IMR-90 (cell line): ENCODE measurements at regions not wholly inside any gene's neighbourhood (a gene's known extent, or its start where the extent isn't known, plus 50 kb on each side); places are given as distances from the start of the nearest gene placed in this dataset.

Source experiments
- ATAC-seq: fragments of 200-7000 bp; cut with Tn5 transposase; 2 replicates; pipeline ENCODE4 v1.9.1; 2020; ENCODE audit warnings: low read depth, mild to moderate bottlenecking, moderate library complexity
- BruUV-seq: library from RNA; stranded (reverse); fragments of 400-500 nt; replicated peaks from 2 replicates; lab custom pipeline; 2021; lab: Mats Ljungman, UMichigan
- CTCF ChIA-PET: fragments of 300-600 bp; formaldehyde crosslinking; extraction: SDS; loops from one replicate; lab custom pipeline; 2021; ENCODE audit warnings: antibody characterized with exemption; lab: Yijun Ruan, JAX
- POLR2A ChIA-PET: fragments of 300-600 bp; sonication (Branson Sonifier 250); formaldehyde crosslinking; loops from one replicate; lab custom pipeline; 2022; ENCODE audit warnings: antibody characterized with exemption; ENCODE audit not compliant: unreplicated experiment; lab: Charles Lee
- DNase-seq: peaks from one replicate; pipeline ENCODE4 v3.0.0; 2013
- H2AFZ ChIP-seq: replicated peaks from 2 replicates; pipeline ENCODE3; 2013; ENCODE audit warnings: low read length, mild to moderate bottlenecking; ENCODE audit not compliant: poor library complexity
- H2AK5ac ChIP-seq: 2 replicates; pipeline ENCODE4 v1.6.1; 2013; ENCODE audit warnings: low read depth, low read length, inconsistent platforms
- H2AK9ac ChIP-seq: replicated peaks from 2 replicates; pipeline ENCODE3; 2013; ENCODE audit warnings: mild to moderate bottlenecking, low read depth, low read length, moderate library complexity; ENCODE audit not compliant: poor library complexity
- H2BK120ac ChIP-seq: 2 replicates; pipeline ENCODE4 v1.6.1; 2013; ENCODE audit warnings: low read depth, low read length, inconsistent platforms
- H2BK15ac ChIP-seq: 3 replicates; pipeline ENCODE4 v1.6.1; 2013; ENCODE audit warnings: low read depth, low read length, inconsistent platforms
- H2BK20ac ChIP-seq: 2 replicates; pipeline ENCODE4 v1.6.1; 2013; ENCODE audit warnings: low read depth, mild to moderate bottlenecking, inconsistent platforms, low read length, moderate library complexity
- H2BK5ac ChIP-seq: 2 replicates; pipeline ENCODE4 v1.6.1; 2013; ENCODE audit warnings: mild to moderate bottlenecking, low read depth, low read length, inconsistent platforms; ENCODE audit not compliant: poor library complexity, severe bottlenecking
- H3K14ac ChIP-seq: replicated peaks from 2 replicates; pipeline ENCODE4 v1.6.1; 2013; ENCODE audit warnings: low read depth, low read length, inconsistent platforms
- H3K18ac ChIP-seq: 2 replicates; pipeline ENCODE4 v1.6.1; 2013; ENCODE audit warnings: low read depth, low read length, control low read depth
- H3K23ac ChIP-seq: 2 replicates; pipeline ENCODE4 v1.6.1; 2013; ENCODE audit warnings: low read depth, low read length, inconsistent platforms
- H3K27ac ChIP-seq: 2 replicates; pipeline ENCODE4 v1.5.1; 2013; ENCODE audit warnings: mild to moderate bottlenecking, control low read depth, low read length; ENCODE audit not compliant: insufficient read depth
- H3K27me3 ChIP-seq: 2 replicates; pipeline ENCODE4 v1.6.1; 2013; ENCODE audit warnings: low read length; ENCODE audit not compliant: control insufficient read depth, insufficient read depth
- H3K36me3 ChIP-seq: 2 replicates; pipeline ENCODE4 v1.6.1; 2013; ENCODE audit warnings: low read length, mixed read lengths; ENCODE audit not compliant: control insufficient read depth, insufficient read depth
- H3K4ac ChIP-seq: 2 replicates; pipeline ENCODE4 v1.6.1; 2013; ENCODE audit warnings: low read depth, low read length, inconsistent platforms
- H3K4me1 ChIP-seq: 2 replicates; pipeline ENCODE4 v1.6.1; 2013; ENCODE audit warnings: low read length, mixed read lengths; ENCODE audit not compliant: control insufficient read depth, insufficient read depth
- H3K4me2 ChIP-seq: 2 replicates; pipeline ENCODE4 v1.6.1; 2013; ENCODE audit warnings: low read depth, mild to moderate bottlenecking, control low read depth, low read length, moderate library complexity
- H3K4me3 ChIP-seq: 2 replicates; pipeline ENCODE4 v1.5.1; 2013; ENCODE audit warnings: low read depth, mild to moderate bottlenecking, control low read depth, low read length, moderate library complexity; ENCODE audit not compliant: insufficient read depth
- H3K56ac ChIP-seq: 2 replicates; pipeline ENCODE4 v1.6.1; 2013; ENCODE audit warnings: low read length, inconsistent platforms; ENCODE audit not compliant: insufficient read depth; ENCODE audit errors: extremely low read depth
- H3K79me1 ChIP-seq, 2 experiments: 2 replicates each; pipeline ENCODE4 v1.6.1; 2013; ENCODE audit warnings: low read length in 2 of 2, inconsistent platforms in 1 of 2, low read depth in 1 of 2
- H3K9ac ChIP-seq: 2 replicates; pipeline ENCODE4 v1.6.1; 2013; ENCODE audit warnings: low read depth, low read length, control low read depth
- H3K9me1 ChIP-seq: 2 replicates; pipeline ENCODE4 v1.6.1; 2013; ENCODE audit warnings: low read length, inconsistent platforms; ENCODE audit not compliant: insufficient read depth
- H3K9me3 ChIP-seq: 2 replicates; pipeline ENCODE4 v1.6.1; 2013; ENCODE audit warnings: low read length; ENCODE audit not compliant: control insufficient read depth, insufficient read depth
- H4K20me1 ChIP-seq: 2 replicates; pipeline ENCODE4 v1.6.1; 2013; ENCODE audit warnings: low read length, inconsistent platforms; ENCODE audit not compliant: insufficient read depth
- H4K5ac ChIP-seq: 2 replicates; pipeline ENCODE4 v1.6.1; 2013; ENCODE audit warnings: mild to moderate bottlenecking, low read depth, low read length, control low read depth
- H4K8ac ChIP-seq, 2 experiments: 2 replicates each; pipeline ENCODE4 v1.6.1; 2013; ENCODE audit warnings: low read depth in 2 of 2, low read length in 2 of 2, control low read depth in 1 of 2, inconsistent platforms in 1 of 2
- H4K91ac ChIP-seq: 2 replicates; pipeline ENCODE4 v1.6.1; 2013; ENCODE audit warnings: low read depth, low read length, inconsistent platforms; ENCODE audit not compliant: insufficient read depth
- BHLHE40 ChIP-seq: fragments of 150-350 bp; IDR thresholded peaks from 2 replicates; pipeline ENCODE4 v1.6.1; 2016; ENCODE audit warnings: mild to moderate bottlenecking, low read depth, low read length
- CEBPB ChIP-seq: IDR thresholded peaks from 2 replicates; pipeline ENCODE4 v1.6.1; 2012; ENCODE audit warnings: low read depth, low read length, improper control_type of control experiment
- CHD1 ChIP-seq: IDR thresholded peaks from 2 replicates; pipeline ENCODE4 v1.6.1; 2012; ENCODE audit warnings: low read depth, low read length, improper control_type of control experiment
- FOS ChIP-seq: fragments of 150-350 bp; IDR thresholded peaks from 2 replicates; pipeline ENCODE4 v1.6.1; 2016; ENCODE audit warnings: low read depth, low read length
- MAFK ChIP-seq: IDR thresholded peaks from 2 replicates; pipeline ENCODE4 v1.6.1; 2012; ENCODE audit warnings: low read depth, low read length, improper control_type of control experiment
- MAZ ChIP-seq: IDR thresholded peaks from 2 replicates; pipeline ENCODE4 v1.6.1; 2012; ENCODE audit warnings: low read depth, mild to moderate bottlenecking, low read length, improper control_type of control experiment, moderate library complexity, borderline replicate concordance
- MXI1 ChIP-seq: IDR thresholded peaks from 2 replicates; pipeline ENCODE4 v1.6.1; 2012; ENCODE audit warnings: low read depth, mild to moderate bottlenecking, low read length, moderate library complexity, borderline replicate concordance
- NFE2L2 ChIP-seq: fragments of 150-350 bp; IDR thresholded peaks from 2 replicates; pipeline ENCODE4 v1.6.1; 2016; ENCODE audit warnings: low read depth, mild to moderate bottlenecking, low read length
- POLR2A ChIP-seq: IDR thresholded peaks from 2 replicates; pipeline ENCODE4 v1.6.1; 2012; ENCODE audit warnings: mild to moderate bottlenecking, low read depth, low read length
- RCOR1 ChIP-seq: IDR thresholded peaks from 2 replicates; pipeline ENCODE4 v1.6.1; 2012; ENCODE audit warnings: mild to moderate bottlenecking, low read length, improper control_type of control experiment; ENCODE audit not compliant: insufficient replicate concordance
- RFX5 ChIP-seq: IDR thresholded peaks from 2 replicates; pipeline ENCODE4 v1.8.0; 2012; ENCODE audit warnings: low read depth, mild to moderate bottlenecking, low read length, moderate library complexity
- SMC3 ChIP-seq: fragments of 150-350 bp; IDR thresholded peaks from 2 replicates; pipeline ENCODE4 v1.6.1; 2016; ENCODE audit warnings: low read depth, mild to moderate bottlenecking, antibody characterized with exemption, low read length, moderate library complexity
- WGBS, 2 experiments: methylation state at CpG; one replicate each; pipeline versions ENCODE4 v1.1.5 to v1.1.7; 2013; ENCODE audit warnings: missing lambda C conversion rate in 2 of 2; ENCODE audit not compliant: insufficient read length in 1 of 2; ENCODE audit errors: extremely low coverage in 2 of 2; 5-methylcytosine and 5-hydroxymethylcytosine counted together
- dilution Hi-C: fragments of 300-500 bp; cut with HindIII; formaldehyde crosslinking; loops from one replicate; pipeline ENCODE4 v1.14.3; 2018; ENCODE audit warnings: low sequenced_read_pairs; ENCODE audit not compliant: unreplicated experiment
- in situ Hi-C: fragments of 300-500 bp; cut with MboI; formaldehyde crosslinking; loops from 3 replicates; pipeline ENCODE4 v1.14.3; 2019; ENCODE audit warnings: low sequenced_read_pairs, inconsistent platforms, mixed read lengths
- intact Hi-C: fragments of 100-400 bp; cut with micrococcal nuclease; formaldehyde crosslinking; loops from 2 replicates; pipeline ENCODE4 v1.10.0; 2022
- TF ChIP-seq, protein P1 (sequence below): fragments of 150-350 bp; IDR thresholded peaks from 2 replicates; pipeline ENCODE4 v1.6.1; 2017; ENCODE audit warnings: mild to moderate bottlenecking, antibody characterized with exemption, low read length, low read depth
- TF ChIP-seq, protein P2 (sequence below): fragments of 150-350 bp; IDR thresholded peaks from 2 replicates; pipeline ENCODE4 v1.6.1; 2016; ENCODE audit warnings: low read depth, mild to moderate bottlenecking, low read length, moderate library complexity, borderline replicate concordance
- TF ChIP-seq, protein P3 (sequence below): conservative IDR thresholded peaks from 2 replicates; pipeline ENCODE4 v1.5.1; 2012; ENCODE audit warnings: mild to moderate bottlenecking, low read depth, low read length, improper control_type of control experiment

DNA sequence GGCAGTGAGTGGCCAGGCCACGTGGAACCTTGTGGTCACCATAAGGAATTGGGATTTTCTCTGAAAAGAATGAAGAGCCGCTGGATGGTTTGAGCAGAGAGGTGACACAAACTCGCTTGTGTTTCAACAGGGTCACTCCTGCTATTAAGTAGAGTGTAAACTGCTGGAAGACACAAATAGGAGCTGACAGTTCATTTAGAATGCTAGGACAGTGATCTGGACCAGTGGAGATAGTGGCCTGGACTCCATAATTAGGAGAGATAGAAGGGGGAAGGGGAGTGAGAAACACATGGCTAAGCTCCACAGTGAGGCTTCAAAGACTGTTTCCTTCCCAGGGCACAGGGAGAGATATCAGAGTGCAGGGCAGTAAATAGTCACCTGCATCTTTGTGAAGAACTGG lies 381.1 kb upstream of the ST6GAL2 start:
- Histone ChIP-seq H3K4me2 (no peak overlapping the region), H3K4me3 (no peak overlapping the region), H3K27ac (no peak overlapping the region), H3K79me1 (no peaks in the 10 kb centered on the region), H2BK20ac (no peak overlapping the region), H2AK5ac (no peak overlapping the region), H3K9ac (no peak overlapping the region), H3K23ac (no peak overlapping the region), H2BK15ac (no peak overlapping the region), H3K4me1 (no peaks in the 10 kb centered on the region), H3K18ac (no peak overlapping the region), H2BK5ac (no peak overlapping the region), H3K4ac (no peak overlapping the region), H3K36me3 (no peaks in the 10 kb centered on the region), H2AFZ (no peak overlapping the region), H4K5ac (no peak overlapping the region), H2AK9ac (no peak overlapping the region), H4K91ac (no peak overlapping the region), H3K27me3 (no peaks in the 10 kb centered on the region), H3K56ac (no peak overlapping the region), H2BK120ac (no peak overlapping the region), H4K8ac (no peak overlapping the region), H3K9me3 (peaks cover 12% of the 10 kb centered on the region), H3K9me1 (no peaks in the 10 kb centered on the region), H4K20me1 (no peaks in the 10 kb centered on the region), H3K14ac (no peak overlapping the region)
- no TSS peak for BruUV-seq
- intact Hi-C loops, result no loop called here
- CTCF ChIA-PET, result no interaction called here
- DNase-seq (no peak), ATAC-seq (no peak)
- POLR2A ChIA-PET, result no interaction called here
- TF ChIP-seq MXI1, result no peak
- no peak for TF ChIP-seq MAZ
- TF ChIP-seq CHD1, result no peak
- TF ChIP-seq BHLHE40, result no peak
- TF ChIP-seq RCOR1, result no peak
- TF ChIP-seq, protein P1, sequence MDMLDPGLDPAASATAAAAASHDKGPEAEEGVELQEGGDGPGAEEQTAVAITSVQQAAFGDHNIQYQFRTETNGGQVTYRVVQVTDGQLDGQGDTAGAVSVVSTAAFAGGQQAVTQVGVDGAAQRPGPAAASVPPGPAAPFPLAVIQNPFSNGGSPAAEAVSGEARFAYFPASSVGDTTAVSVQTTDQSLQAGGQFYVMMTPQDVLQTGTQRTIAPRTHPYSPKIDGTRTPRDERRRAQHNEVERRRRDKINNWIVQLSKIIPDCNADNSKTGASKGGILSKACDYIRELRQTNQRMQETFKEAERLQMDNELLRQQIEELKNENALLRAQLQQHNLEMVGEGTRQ, result no peak
- TF ChIP-seq NFE2L2, result no peak
- no peak for TF ChIP-seq CEBPB
- no peak for TF ChIP-seq SMC3
- no peak for TF ChIP-seq FOS
- TF ChIP-seq, protein P2, sequence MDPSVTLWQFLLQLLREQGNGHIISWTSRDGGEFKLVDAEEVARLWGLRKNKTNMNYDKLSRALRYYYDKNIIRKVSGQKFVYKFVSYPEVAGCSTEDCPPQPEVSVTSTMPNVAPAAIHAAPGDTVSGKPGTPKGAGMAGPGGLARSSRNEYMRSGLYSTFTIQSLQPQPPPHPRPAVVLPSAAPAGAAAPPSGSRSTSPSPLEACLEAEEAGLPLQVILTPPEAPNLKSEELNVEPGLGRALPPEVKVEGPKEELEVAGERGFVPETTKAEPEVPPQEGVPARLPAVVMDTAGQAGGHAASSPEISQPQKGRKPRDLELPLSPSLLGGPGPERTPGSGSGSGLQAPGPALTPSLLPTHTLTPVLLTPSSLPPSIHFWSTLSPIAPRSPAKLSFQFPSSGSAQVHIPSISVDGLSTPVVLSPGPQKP, result no peak
- TF ChIP-seq MAFK, result no peak
- TF ChIP-seq, protein P3, sequence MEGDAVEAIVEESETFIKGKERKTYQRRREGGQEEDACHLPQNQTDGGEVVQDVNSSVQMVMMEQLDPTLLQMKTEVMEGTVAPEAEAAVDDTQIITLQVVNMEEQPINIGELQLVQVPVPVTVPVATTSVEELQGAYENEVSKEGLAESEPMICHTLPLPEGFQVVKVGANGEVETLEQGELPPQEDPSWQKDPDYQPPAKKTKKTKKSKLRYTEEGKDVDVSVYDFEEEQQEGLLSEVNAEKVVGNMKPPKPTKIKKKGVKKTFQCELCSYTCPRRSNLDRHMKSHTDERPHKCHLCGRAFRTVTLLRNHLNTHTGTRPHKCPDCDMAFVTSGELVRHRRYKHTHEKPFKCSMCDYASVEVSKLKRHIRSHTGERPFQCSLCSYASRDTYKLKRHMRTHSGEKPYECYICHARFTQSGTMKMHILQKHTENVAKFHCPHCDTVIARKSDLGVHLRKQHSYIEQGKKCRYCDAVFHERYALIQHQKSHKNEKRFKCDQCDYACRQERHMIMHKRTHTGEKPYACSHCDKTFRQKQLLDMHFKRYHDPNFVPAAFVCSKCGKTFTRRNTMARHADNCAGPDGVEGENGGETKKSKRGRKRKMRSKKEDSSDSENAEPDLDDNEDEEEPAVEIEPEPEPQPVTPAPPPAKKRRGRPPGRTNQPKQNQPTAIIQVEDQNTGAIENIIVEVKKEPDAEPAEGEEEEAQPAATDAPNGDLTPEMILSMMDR, result no peak
- TF ChIP-seq POLR2A, result no peak
- no peak for TF ChIP-seq RFX5
- in situ Hi-C loops, result no loop called here
- dilution Hi-C loops, result no loop called here
- WGBS, 2 experiments, result 17% methylated on average over 1 of the region's 3 CpGs; no CpG with 5 or more reads in 1 of the 2 experiments
